ENCODE measurements at regions not wholly inside any gene's neighbourhood (a gene's known extent, or its start where the extent isn't known, plus 50 kb on each side); places are given as distances from the start of the nearest gene placed in this dataset.

- Mint-ChIP-seq H3K27ac (no peak overlapping the region), H3K9me3 (no peaks in the 10 kb centered on the region), H3K36me3 (no peaks in the 10 kb centered on the region)
- DNase-seq (ENCODE audit: low spot score in 2 of 2) (no peak), ATAC-seq (no peak)
These were observed 111.1 kb upstream of the DST start for GRCh38 chr6:56753811-56754210.

- no peak for ATAC-seq
- DNase-seq (ENCODE audit: low spot score in 2 of 2), result no peak
- H3K27ac Mint-ChIP-seq, result no peak overlapping the region
- no peaks in the 10 kb centered on the region for H3K36me3 Mint-ChIP-seq
- H3K9me3 Mint-ChIP-seq, result no peaks in the 10 kb centered on the region
These were observed 109.8 kb upstream of the DST start for GRCh38 chr6:56752534-56752933.

DNA sequence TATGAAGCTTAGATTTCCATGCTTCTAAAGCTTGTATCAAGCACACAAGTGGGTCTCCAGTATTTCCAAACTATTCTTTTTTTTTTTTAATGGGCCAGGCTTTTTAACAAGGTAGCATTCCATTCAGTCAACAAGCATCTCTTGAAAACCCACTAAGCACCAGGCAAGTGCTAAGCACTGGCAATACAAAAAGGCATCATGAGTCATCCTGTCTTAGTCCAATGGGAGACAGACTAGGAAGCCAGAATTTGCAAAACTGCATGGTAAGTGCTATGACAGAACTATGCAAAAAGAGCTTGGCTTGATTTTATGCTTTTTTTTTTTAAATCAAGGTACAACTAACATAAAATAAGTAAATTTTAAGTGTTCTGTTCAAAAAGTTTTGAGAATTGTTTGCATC lies 109.3 kb upstream of the DST start:
- no peak for DNase-seq (ENCODE audit: low spot score in 2 of 2)
- no peaks in the 10 kb centered on the region for H3K36me3 Mint-ChIP-seq
- H3K9me3 Mint-ChIP-seq, result no peaks in the 10 kb centered on the region
- no peak overlapping the region for H3K27ac Mint-ChIP-seq
- ATAC-seq, result no peak

DNA sequence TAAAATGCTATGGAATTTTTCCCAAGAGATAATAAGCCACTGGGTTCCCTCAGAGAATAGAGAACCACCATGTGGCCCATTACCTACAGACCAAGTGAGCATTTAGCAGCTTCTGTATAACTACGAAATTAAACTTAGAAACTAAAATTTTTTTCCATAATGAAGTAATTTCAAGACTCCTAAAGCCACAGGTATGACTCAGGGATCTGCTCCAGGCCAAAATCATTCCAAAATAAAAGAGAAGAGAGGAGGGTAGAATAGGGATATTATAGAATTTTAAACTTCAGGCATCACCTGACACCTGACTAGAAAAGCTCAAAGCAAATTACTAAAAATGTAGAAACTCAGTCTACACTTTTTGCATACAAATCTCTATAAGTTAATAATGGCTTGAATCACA lies 108.9 kb upstream of the DST start:
- Mint-ChIP-seq H3K36me3 (no peaks in the 10 kb centered on the region), H3K9me3 (no peaks in the 10 kb centered on the region), H3K27ac (no peak overlapping the region)
- DNase-seq (ENCODE audit: low spot score in 2 of 2), result no peak
- no peak for ATAC-seq

GRCh38 chr6:56750686-56751085 lies 108.0 kb upstream of the DST start:
- H3K9me3 Mint-ChIP-seq, result no peaks in the 10 kb centered on the region
- DNase-seq (ENCODE audit: low spot score in 2 of 2) (no peak), ATAC-seq (no peak)
- no peak overlapping the region for H3K27ac Mint-ChIP-seq
- H3K36me3 Mint-ChIP-seq, result no peaks in the 10 kb centered on the region

DNA sequence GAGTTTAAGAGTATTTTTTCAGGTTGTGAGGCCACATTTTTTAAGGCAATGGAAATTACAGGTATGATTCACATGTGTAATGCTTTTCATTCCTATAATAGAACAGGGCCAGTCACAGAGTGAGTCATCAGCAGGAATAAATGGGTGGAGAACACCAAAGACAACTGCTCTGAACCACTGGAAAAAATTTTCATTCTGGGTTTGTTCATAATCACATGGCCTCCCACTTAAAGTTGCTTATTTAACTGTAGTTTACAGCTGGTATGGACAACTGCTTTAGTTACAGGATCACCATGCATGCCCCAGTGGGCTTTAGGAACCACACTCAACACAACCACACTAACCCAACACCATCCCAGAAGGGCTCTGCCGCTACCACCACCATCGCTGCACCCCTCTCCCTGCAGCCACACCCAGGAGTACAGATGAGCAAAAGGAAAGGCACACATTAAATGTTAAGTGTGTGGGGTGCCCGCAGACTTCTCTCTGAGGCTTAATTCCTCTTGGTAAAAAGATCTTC lies 107.0 kb upstream of the DST start:
- peak; percentile 58 to 91 for ATAC-seq
- no peak for DNase-seq (ENCODE audit: low spot score in 2 of 2)
- Mint-ChIP-seq H3K36me3 (no peaks in the 10 kb centered on the region), H3K27ac (no peak overlapping the region), H3K9me3 (no peaks in the 10 kb centered on the region)

GRCh38 chr6:56746767-56747504 lies 104.2 kb upstream of the DST start:
- no peak overlapping the region for H3K27ac Mint-ChIP-seq
- ATAC-seq, result no peak
- H3K9me3 Mint-ChIP-seq, result no peaks in the 10 kb centered on the region
- DNase-seq (ENCODE audit: low spot score in 2 of 2), result no peak
- no peaks in the 10 kb centered on the region for H3K36me3 Mint-ChIP-seq

- Mint-ChIP-seq H3K36me3 (no peaks in the 10 kb centered on the region), H3K27ac (no peak overlapping the region), H3K9me3 (no peaks in the 10 kb centered on the region)
- ATAC-seq, result no peak
- no peak for DNase-seq (ENCODE audit: low spot score in 2 of 2)
These were observed 103.3 kb upstream of the DST start for GRCh38 chr6:56745971-56746370.

DNA sequence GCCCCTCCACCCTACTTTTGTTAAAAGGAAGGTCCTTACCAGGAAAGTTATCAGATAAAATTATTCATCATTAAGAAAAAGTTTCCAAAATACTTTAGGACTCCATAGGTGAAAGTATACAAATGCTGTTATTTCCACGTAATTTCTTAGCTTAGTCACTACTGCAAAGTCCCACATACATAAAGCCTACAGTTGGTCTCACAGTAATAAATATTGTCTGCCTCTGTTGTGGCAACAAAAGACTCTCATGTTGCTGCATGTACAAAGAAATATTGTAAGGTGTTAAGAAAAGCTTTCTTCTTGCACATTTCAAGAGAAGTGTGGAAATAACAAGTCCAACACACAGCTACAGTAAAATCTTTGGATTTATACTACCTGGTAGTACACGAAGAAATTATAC lies 102.4 kb upstream of the DST start:
- H3K36me3 Mint-ChIP-seq, result no peaks in the 10 kb centered on the region
- no peaks in the 10 kb centered on the region for H3K9me3 Mint-ChIP-seq
- DNase-seq (ENCODE audit: low spot score in 2 of 2) (no peak), ATAC-seq (no peak)
- H3K27ac Mint-ChIP-seq, result no peak overlapping the region

DNA sequence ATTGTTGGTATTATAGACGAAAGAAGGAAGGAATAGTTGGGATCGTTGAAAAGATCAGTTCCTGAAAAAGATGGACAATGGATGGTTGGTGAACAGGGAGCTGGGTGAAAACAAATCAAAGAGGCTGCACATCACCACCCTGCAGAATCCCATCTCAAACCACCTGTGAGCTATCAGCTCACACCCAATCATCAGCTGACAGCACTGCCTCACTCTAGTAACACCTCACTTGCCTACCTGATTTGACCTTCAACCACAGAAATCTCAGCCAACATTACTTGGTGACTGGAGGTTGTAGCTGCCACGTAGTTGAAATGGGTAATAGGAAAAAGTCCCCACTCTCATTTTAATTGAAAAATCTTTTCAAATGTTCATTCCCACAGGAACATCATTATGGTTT lies 101.8 kb upstream of the DST start:
- H3K9me3 Mint-ChIP-seq, result no peaks in the 10 kb centered on the region
- no peaks in the 10 kb centered on the region for H3K36me3 Mint-ChIP-seq
- no peak for ATAC-seq
- H3K27ac Mint-ChIP-seq, result no peak overlapping the region
- DNase-seq (ENCODE audit: low spot score in 2 of 2), result no peak

DNA sequence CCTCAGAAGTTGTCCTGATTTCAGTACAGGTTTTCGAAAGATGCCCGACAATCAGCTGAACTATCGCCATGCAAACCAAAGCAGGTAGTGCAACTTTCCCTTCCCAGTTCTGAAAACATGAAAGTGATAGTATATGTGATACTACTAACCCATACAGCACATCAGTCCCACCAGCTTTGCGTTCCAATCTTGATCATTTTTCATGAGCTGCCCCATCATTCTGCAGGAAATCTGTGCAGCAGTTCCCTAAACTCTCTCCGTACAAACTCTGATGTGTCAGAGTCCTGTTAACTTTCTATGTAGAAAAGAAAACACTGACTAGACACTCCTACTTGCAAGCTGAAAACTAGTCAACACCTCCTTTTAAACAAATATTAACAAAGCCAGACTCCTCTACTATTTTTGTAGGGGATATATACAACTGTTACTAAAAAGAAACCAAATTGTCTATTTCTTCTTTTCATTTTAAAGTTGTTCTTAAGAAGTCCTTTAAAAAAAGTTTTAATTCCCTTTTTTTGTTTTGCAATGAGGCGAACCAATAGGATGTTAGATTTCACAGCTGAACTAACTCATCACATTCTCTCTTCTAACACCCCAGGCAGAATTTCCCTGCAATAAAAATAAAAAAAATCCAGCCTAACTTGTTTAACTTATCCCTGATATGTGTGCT lies 99.6 kb upstream of the DST start:
- DNase-seq (ENCODE audit: low spot score in 2 of 2), result no peak
- no peak for ATAC-seq
- no peaks in the 10 kb centered on the region for H3K36me3 Mint-ChIP-seq
- H3K9me3 Mint-ChIP-seq, result no peaks in the 10 kb centered on the region
- no peak overlapping the region for H3K27ac Mint-ChIP-seq

DNA sequence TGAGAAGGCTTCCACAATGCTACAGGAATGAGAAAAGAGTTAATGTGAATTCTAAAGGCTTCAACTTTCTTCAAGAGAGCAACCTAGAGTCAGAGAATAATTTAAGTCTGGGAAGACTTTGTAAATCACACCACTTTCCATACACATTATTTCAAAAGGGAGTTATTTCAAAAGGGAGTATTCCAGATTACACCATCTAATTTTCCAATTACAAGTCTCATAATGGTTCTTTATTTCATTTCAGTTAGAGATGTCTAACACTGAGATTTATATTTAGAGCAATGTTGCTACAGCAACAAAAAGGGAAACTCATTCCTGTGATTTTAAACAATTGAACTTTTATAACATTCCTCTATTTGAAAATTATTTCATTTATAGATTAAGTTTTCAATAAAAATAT lies 98.8 kb upstream of the DST start:
- Mint-ChIP-seq H3K36me3 (no peaks in the 10 kb centered on the region), H3K9me3 (no peaks in the 10 kb centered on the region), H3K27ac (no peak overlapping the region)
- ATAC-seq (no peak), DNase-seq (ENCODE audit: low spot score in 2 of 2) (no peak)

DNA sequence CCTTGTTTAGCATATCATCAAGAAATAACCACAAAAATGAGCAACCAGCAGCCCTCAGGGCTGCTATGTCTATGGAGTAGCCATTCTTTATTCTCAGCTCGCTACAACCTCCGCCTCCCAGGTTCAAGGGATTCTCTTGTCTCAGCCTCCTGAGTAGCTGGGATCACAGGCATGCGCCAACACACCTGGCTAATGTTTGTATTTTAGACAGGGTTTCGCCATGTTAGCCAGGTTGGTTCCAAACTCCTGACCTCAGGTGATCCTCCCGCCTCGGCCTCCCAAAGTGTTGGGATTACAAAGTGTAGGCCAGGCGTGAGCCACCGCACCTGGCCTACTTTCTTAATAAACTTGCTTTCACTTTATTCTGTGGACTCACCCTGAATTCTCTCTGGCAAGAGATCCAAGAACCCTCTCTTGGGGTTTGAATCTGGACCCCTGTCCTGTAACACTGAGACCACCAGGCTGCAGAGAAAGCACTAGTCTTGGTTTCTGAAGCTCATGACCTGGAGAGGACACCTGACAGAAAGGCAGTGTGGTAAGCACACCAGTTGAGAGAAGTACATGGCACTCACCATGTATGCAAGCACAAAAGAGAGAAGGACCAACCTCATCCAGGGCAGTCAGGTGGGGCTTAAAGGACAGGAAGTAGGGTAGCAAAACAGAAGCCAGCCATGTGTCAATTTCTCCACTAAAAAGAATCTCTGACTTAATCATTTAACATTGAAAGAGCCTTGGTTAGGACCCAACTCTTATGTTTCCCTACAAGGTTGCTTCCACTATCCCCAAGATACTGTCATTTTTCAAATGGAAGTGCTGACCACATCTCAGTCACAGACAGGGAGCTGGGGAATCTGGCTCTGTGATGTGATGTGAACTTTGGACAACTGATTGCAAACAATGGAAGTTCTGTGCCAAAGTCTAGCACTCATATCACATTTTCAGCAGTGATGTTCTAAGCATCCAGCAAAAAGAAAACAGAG lies 97.4 kb upstream of the DST start:
- Mint-ChIP-seq H3K27ac (no peak overlapping the region), H3K9me3 (no peaks in the 10 kb centered on the region), H3K36me3 (no peaks in the 10 kb centered on the region)
- no peak for ATAC-seq
- DNase-seq (ENCODE audit: low spot score in 2 of 2), result no peak

DNA sequence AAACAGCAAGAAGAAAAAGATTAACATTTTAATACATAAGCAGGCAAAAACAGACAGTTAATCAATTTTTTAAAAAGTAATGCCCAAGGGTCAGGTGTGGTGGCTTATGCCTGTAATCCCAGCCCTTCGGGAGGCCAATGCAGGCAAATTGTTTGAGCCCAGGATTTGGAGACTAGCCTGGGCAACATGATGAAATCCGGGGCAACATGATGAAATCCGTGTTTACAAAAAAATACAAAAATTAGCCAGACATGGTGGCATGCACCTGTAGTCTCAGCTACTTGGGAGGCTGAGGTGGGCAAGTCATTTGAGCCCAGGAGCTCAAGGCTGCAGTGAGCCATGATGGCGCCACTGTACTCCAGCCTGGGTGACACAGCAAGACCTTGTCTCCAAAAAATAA lies 94.1 kb upstream of the DST start:
- H3K27ac Mint-ChIP-seq, result no peak overlapping the region
- H3K36me3 Mint-ChIP-seq, result no peaks in the 10 kb centered on the region
- DNase-seq (ENCODE audit: low spot score in 2 of 2) (no peak), ATAC-seq (no peak)
- H3K9me3 Mint-ChIP-seq, result no peaks in the 10 kb centered on the region

GRCh38 chr6:56734335-56734734 lies 91.6 kb upstream of the DST start:
- no peak for ATAC-seq
- no peaks in the 10 kb centered on the region for H3K9me3 Mint-ChIP-seq
- no peak for DNase-seq (ENCODE audit: low spot score in 2 of 2)
- H3K36me3 Mint-ChIP-seq, result no peaks in the 10 kb centered on the region
- no peak overlapping the region for H3K27ac Mint-ChIP-seq

- H3K36me3 Mint-ChIP-seq, result no peaks in the 10 kb centered on the region
- H3K9me3 Mint-ChIP-seq, result no peaks in the 10 kb centered on the region
- DNase-seq (ENCODE audit: low spot score in 2 of 2), result no peak
- H3K27ac Mint-ChIP-seq, result no peak overlapping the region
- ATAC-seq, result no peak
These were observed 90.6 kb upstream of the DST start for GRCh38 chr6:56733211-56733697.

DNA sequence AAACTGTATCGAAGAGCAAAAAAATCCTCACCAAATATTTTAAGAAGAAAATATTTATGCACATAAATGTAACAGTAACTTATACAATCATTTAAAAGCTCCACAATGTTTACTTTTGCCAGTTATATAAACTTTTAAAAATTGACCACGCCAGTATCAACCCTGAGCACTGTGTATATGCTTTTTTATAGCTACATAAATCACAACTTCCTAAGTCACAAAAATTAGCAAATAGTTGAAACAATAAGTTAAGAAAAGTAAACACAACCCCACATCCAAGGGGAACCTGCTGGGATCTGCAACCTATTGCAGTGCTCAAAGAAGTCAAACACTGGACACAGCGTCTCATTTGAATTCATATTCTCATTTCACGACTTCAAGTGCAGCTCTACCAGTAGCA lies 89.8 kb upstream of the DST start:
- H3K36me3 Mint-ChIP-seq, result no peaks in the 10 kb centered on the region
- DNase-seq (ENCODE audit: low spot score in 2 of 2) (no peak), ATAC-seq (no peak)
- H3K9me3 Mint-ChIP-seq, result no peaks in the 10 kb centered on the region
- H3K27ac Mint-ChIP-seq, result no peak overlapping the region

Measured in activated naive CD4-positive, alpha-beta T cell treated with anti-CD3 and anti-CD28 coated beads, Interleukin-2, amount 50 U/mL, for 72 hours (primary cell).